Stimulated activated CD8-positive, alpha-beta memory T cell treated with anti-CD3 and anti-CD28 coated beads, Interleukin-4, amount 100 ng/mL, for 48 hours (primary cell): ENCODE measurements at regions not wholly inside any gene's neighbourhood (a gene's known extent, or its start where the extent isn't known, plus 50 kb on each side); places are given as distances from the start of the nearest gene placed in this dataset.

Source experiments
- DNase-seq: peaks from one replicate; pipeline ENCODE4 v3.0.0-alpha.2; 2020

- no peak for DNase-seq
These were observed 1997.6 kb upstream of the WWC1 start for GRCh38 chr5:166293892-166294291.

- DNase-seq: no peak
These were observed 1989.3 kb upstream of the WWC1 start for GRCh38 chr5:166302166-166302565.

- no peak for DNase-seq
These were observed 1974.0 kb upstream of the WWC1 start for GRCh38 chr5:166317425-166317824.

GRCh38 chr5:166320920-166321480, 1970.4 kb upstream of the WWC1 start:
- DNase-seq: no peak

- no peak for DNase-seq
These were observed 1967.1 kb upstream of the WWC1 start for GRCh38 chr5:166324372-166324771.

- no peak for DNase-seq
These were observed 1962.2 kb upstream of the WWC1 start for GRCh38 chr5:166329149-166329800.

- DNase-seq: no peak
These were observed 1961.4 kb upstream of the WWC1 start for GRCh38 chr5:166330036-166330435.

- no peak for DNase-seq
These were observed 1959.9 kb upstream of the WWC1 start for GRCh38 chr5:166331521-166331920.

- no peak for DNase-seq
These were observed 1952.6 kb upstream of the WWC1 start for GRCh38 chr5:166338801-166339200.

- no peak for DNase-seq
These were observed 1951.4 kb upstream of the WWC1 start for GRCh38 chr5:166340039-166340438.

GRCh38 chr5:166341740-166342337, 1949.6 kb upstream of the WWC1 start:
- DNase-seq: no peak

- DNase-seq: no peak
These were observed 1949.0 kb upstream of the WWC1 start for GRCh38 chr5:166342402-166342801.

GRCh38 chr5:166346726-166347374, 1944.6 kb upstream of the WWC1 start:
- no peak for DNase-seq

GRCh38 chr5:166349046-166349445, 1942.4 kb upstream of the WWC1 start:
- no peak for DNase-seq

- DNase-seq: no peak
These were observed 1937.9 kb upstream of the WWC1 start for GRCh38 chr5:166353580-166353979.

GRCh38 chr5:166354332-166354731, 1937.1 kb upstream of the WWC1 start:
- DNase-seq: no peak

- no peak for DNase-seq
These were observed 1935.3 kb upstream of the WWC1 start for GRCh38 chr5:166356096-166356495.

- DNase-seq: no peak
These were observed 1933.2 kb upstream of the WWC1 start for GRCh38 chr5:166358127-166358830.

- DNase-seq: no peak
These were observed 1928.2 kb upstream of the WWC1 start for GRCh38 chr5:166363087-166363760.

- DNase-seq: no peak
These were observed 1926.3 kb upstream of the WWC1 start for GRCh38 chr5:166365164-166365563.

- no peak for DNase-seq
These were observed 1924.1 kb upstream of the WWC1 start for GRCh38 chr5:166367391-166367790.

- DNase-seq: no peak
These were observed 1922.1 kb upstream of the WWC1 start for GRCh38 chr5:166369346-166369745.

- DNase-seq: no peak
These were observed 1921.6 kb upstream of the WWC1 start for GRCh38 chr5:166369807-166370206.
